ENCODE measurements at regions not wholly inside any gene's neighbourhood (a gene's known extent, or its start where the extent isn't known, plus 50 kb on each side); places are given as distances from the start of the nearest gene placed in this dataset.
"Not testable (repeated sequence)": the region's sequence is repeated elsewhere in the genome, so short reads cannot be mapped to it uniquely, and the experiment has no call there.

GRCh38 chr13:111494641-111495040 is 174.2 kb downstream of the TEX29 start:
- Histone ChIP-seq H3K4me2 (ENCODE audit: control insufficient read depth, extremely low read depth, insufficient read depth, low read depth, low read length) (no peak overlapping the region), H3K4me1 (ENCODE audit: control insufficient read depth, extremely low read depth, insufficient read depth, low read length) (no peaks in the 10 kb centered on the region), H3K36me3 (ENCODE audit: control insufficient read depth in 2 of 2, extremely low read depth in 1 of 2, insufficient read depth in 2 of 2, low read length in 2 of 2) (no peaks in the 10 kb centered on the region), H4K20me1 (ENCODE audit: control insufficient read depth, extremely low read depth, insufficient read depth, low read length) (no peaks in the 10 kb centered on the region), H3K9me3 (ENCODE audit: control insufficient read depth, low read depth, low read length) (peaks cover 2% of the 10 kb centered on the region), H2AFZ (ENCODE audit: control insufficient read depth, low read length) (no peak overlapping the region), H3K9ac (ENCODE audit: control insufficient read depth, extremely low read depth, insufficient read depth, low read length) (no peak overlapping the region), H3K9me1 (ENCODE audit: control insufficient read depth, extremely low read depth, insufficient read depth, low read length) (no peaks in the 10 kb centered on the region), H3K4me3 (ENCODE audit: control insufficient read depth in 2 of 3, extremely low read depth in 1 of 3, insufficient read depth in 2 of 3, low read depth in 1 of 3, low read length in 3 of 3) (no peak overlapping the region), H3K27me3 (ENCODE audit: control insufficient read depth, extremely low read depth, insufficient read depth, low read length) (no peaks in the 10 kb centered on the region), H3K79me2 (ENCODE audit: control insufficient read depth, insufficient read depth, low read length) (no peaks in the 10 kb centered on the region), H3K27ac (ENCODE audit: control insufficient read depth, insufficient read depth, low read length) (no peak overlapping the region)
- TF ChIP-seq CTCF (optimal IDR thresholded peaks at IDR 0.05 in 1 of 3, IDR thresholded peaks at IDR 0.05 in 1 of 3, conservative IDR thresholded peaks at IDR 0.05 in 1 of 3; ENCODE audit: extremely low read depth in 1 of 3, insufficient read depth in 2 of 3, low read length in 3 of 3) (no peak), EZH2 (IDR thresholded peaks at IDR 0.05; ENCODE audit: low read length) (no peak)
- dilution Hi-C loops (cut with MboI; ENCODE audit: extremely low pct_ligation_motif_present, low sequenced_read_pairs) = no loop called here
- DNase-seq (ENCODE audit: low read depth, low spot score) (no peak), FAIRE-seq (no peak)

- H3K27ac ChIP-seq (ENCODE audit: control insufficient read depth, insufficient read depth, low read length); H3K79me2 ChIP-seq (ENCODE audit: control insufficient read depth, insufficient read depth, low read length); H3K9me3 ChIP-seq (ENCODE audit: control insufficient read depth, low read depth, low read length); H3K4me3 ChIP-seq (ENCODE audit: control insufficient read depth in 2 of 3, extremely low read depth in 1 of 3, insufficient read depth in 2 of 3, low read depth in 1 of 3, low read length in 3 of 3); H2AFZ ChIP-seq (ENCODE audit: control insufficient read depth, low read length); H3K36me3 ChIP-seq (ENCODE audit: control insufficient read depth in 2 of 2, extremely low read depth in 1 of 2, insufficient read depth in 2 of 2, low read length in 2 of 2); H3K9me1 ChIP-seq (ENCODE audit: control insufficient read depth, extremely low read depth, insufficient read depth, low read length); DNase-seq (ENCODE audit: low read depth, low spot score); H3K4me1 ChIP-seq (ENCODE audit: control insufficient read depth, extremely low read depth, insufficient read depth, low read length); dilution Hi-C loops (cut with MboI; ENCODE audit: extremely low pct_ligation_motif_present, low sequenced_read_pairs); H3K27me3 ChIP-seq (ENCODE audit: control insufficient read depth, extremely low read depth, insufficient read depth, low read length); H4K20me1 ChIP-seq (ENCODE audit: control insufficient read depth, extremely low read depth, insufficient read depth, low read length); FAIRE-seq; H3K4me2 ChIP-seq (ENCODE audit: control insufficient read depth, extremely low read depth, insufficient read depth, low read depth, low read length); H3K9ac ChIP-seq (ENCODE audit: control insufficient read depth, extremely low read depth, insufficient read depth, low read length): not testable (repeated sequence)
Observed at GRCh38 chr13:111501596-111502535, 181.4 kb downstream of the TEX29 start.

All from keratinocyte (primary cell).